HepG2 (cell line): ENCODE measurements at regions not wholly inside any gene's neighbourhood (a gene's known extent, or its start where the extent isn't known, plus 50 kb on each side); places are given as distances from the start of the nearest gene placed in this dataset.

Experiments used
- ATAC-seq: fragments of 200-7000 bp; cut with Tn5 transposase; 3 replicates; pipeline ENCODE4 v1.9.1; 2020; ENCODE audit warnings: mild to moderate bottlenecking, moderate library complexity
- BruUV-seq: library from RNA; stranded (reverse); fragments of 400-500 nt; replicated peaks from 2 replicates; lab custom pipeline; 2021; lab: Mats Ljungman, UMichigan
- CTCF ChIA-PET: fragments of 300-600 bp; formaldehyde crosslinking; extraction: SDS; loops from one replicate; lab custom pipeline; 2021; ENCODE audit warnings: low total read pairs, inconsistent platforms, low intra/inter-chr PET ratio; lab: Yijun Ruan, JAX
- POLR2A ChIA-PET: fragments of 350-600 bp; sonication (Branson Sonifier 250); formaldehyde crosslinking; loops from one replicate; lab custom pipeline; 2020; ENCODE audit warnings: antibody characterized with exemption, inconsistent platforms; lab: Yijun Ruan, JAX
- DNase-seq: peaks from one replicate; pipeline ENCODE4 v3.0.0-alpha.2; 2015; ENCODE audit warnings: low spot score
- FAIRE-seq: peaks from 3 replicates; lab custom pipeline; 2011; peaks lifted over from hg19 to GRCh38; lab: Jason Lieb, UNC
- H2AFZ ChIP-seq: one replicate; pipeline ENCODE4 v1.6.1; 2011; ENCODE audit warnings: low read length, inconsistent platforms
- H3K27ac ChIP-seq: fragments of 300-600 bp; 3 replicates; pipeline ENCODE4 v1.8.0; 2011; ENCODE audit warnings: mixed run types, mild to moderate bottlenecking, mixed read lengths, low read length, inconsistent platforms; ENCODE audit not compliant: insufficient read depth; ENCODE audit errors: extremely low read length
- H3K27me3 ChIP-seq, 2 experiments: fragments of 200-600 bp in 1 of 2; 2 replicates in 1 of 2; 3 replicates in 1 of 2; pipeline versions ENCODE4 v1.6.0 to v1.8.0; 2011; ENCODE audit warnings: low read length in 2 of 2, mild to moderate bottlenecking in 2 of 2, moderate library complexity in 2 of 2, inconsistent platforms in 1 of 2; ENCODE audit not compliant: insufficient read depth in 2 of 2, control insufficient read depth in 1 of 2
- H3K36me3 ChIP-seq, 2 experiments: fragments of 200-600 bp in 1 of 2; replicated peaks in 1 of 2; 2 replicates in 1 of 2; 3 replicates in 1 of 2; pipeline versions ENCODE4 v1.5.1 to v1.8.0; 2011; ENCODE audit warnings: low read length in 2 of 2, inconsistent platforms in 1 of 2; ENCODE audit not compliant: insufficient read depth in 2 of 2, control insufficient read depth in 1 of 2
- H3K4me1 ChIP-seq: 2 replicates; pipeline ENCODE4 v1.5.1; 2012; ENCODE audit warnings: low read length, inconsistent platforms; ENCODE audit not compliant: insufficient read depth
- H3K4me2 ChIP-seq: 2 replicates; pipeline ENCODE4 v1.6.0; 2011; ENCODE audit warnings: low read depth, low read length, inconsistent platforms
- H3K4me3 ChIP-seq, 3 experiments: fragments of 200-600 bp in 1 of 3; sonication (generic), shearing (Covaris generic) in 1 of 3; replicated peaks in 1 of 3; 2 replicates each; pipeline ENCODE4 v1.5.1; 2011 to 2016; ENCODE audit warnings: low read length in 3 of 3, inconsistent platforms in 2 of 3, low read depth in 2 of 3, mild to moderate bottlenecking in 2 of 3, control low read depth in 1 of 3, mixed read lengths in 1 of 3; ENCODE audit not compliant: insufficient read depth in 1 of 3
- H3K79me2 ChIP-seq: one replicate; pipeline ENCODE4 v1.6.1; 2011; ENCODE audit warnings: low read length, inconsistent platforms; ENCODE audit not compliant: insufficient read depth
- H3K9ac ChIP-seq: 2 replicates; pipeline ENCODE4 v1.6.0; 2011; ENCODE audit warnings: mild to moderate bottlenecking, low read depth, low read length, inconsistent platforms; ENCODE audit not compliant: insufficient read depth
- H3K9me3 ChIP-seq: 2 replicates; pipeline ENCODE4 v1.5.1; 2012; ENCODE audit warnings: mild to moderate bottlenecking, low read length
- H4K20me1 ChIP-seq: 2 replicates; pipeline ENCODE4 v1.6.0; 2011; ENCODE audit warnings: inconsistent platforms, mild to moderate bottlenecking, low read length, moderate library complexity; ENCODE audit not compliant: insufficient read depth
- AHR ChIP-seq: IDR thresholded peaks from 2 replicates; pipeline ENCODE4 v1.6.1; 2018; ENCODE audit warnings: missing genetic modification reagents, missing compliant biosample characterization
- E2F1 ChIP-seq: sonication (generic); formaldehyde crosslinking; IDR thresholded peaks from 2 replicates; pipeline ENCODE4 v1.5.0; 2020; ENCODE audit warnings: missing genetic modification reagents
- FOXA1 ChIP-seq, 2 experiments: fragments of 450-650 bp in 1 of 2; sonication (generic) in 1 of 2; formaldehyde crosslinking in 1 of 2; IDR thresholded peaks; 2 replicates each; pipeline versions ENCODE4 v1.4.0 to v1.6.1; 2016 to 2020; ENCODE audit warnings: missing genetic modification reagents in 1 of 2
- ISX ChIP-seq: sonication (generic); formaldehyde crosslinking; conservative IDR thresholded peaks from 2 replicates; pipeline ENCODE4 v1.5.0; 2020; ENCODE audit warnings: missing genetic modification reagents
- MAFK ChIP-seq, 2 experiments: IDR thresholded peaks in 1 of 2; conservative IDR thresholded peaks in 1 of 2; 2 replicates each; pipeline ENCODE4 v1.6.1; 2011; ENCODE audit warnings: improper control_type of control experiment in 2 of 2, low read length in 2 of 2
- MAZ ChIP-seq, 2 experiments: sonication (generic) in 1 of 2; formaldehyde crosslinking in 1 of 2; IDR thresholded peaks; 2 replicates each; pipeline versions ENCODE4 v1.5.0 to v1.6.1; 2012 to 2020; ENCODE audit warnings: low read depth in 2 of 2, mild to moderate bottlenecking in 2 of 2, borderline replicate concordance in 1 of 2, improper control_type of control experiment in 1 of 2, low read length in 1 of 2, missing genetic modification reagents in 1 of 2, moderate library complexity in 1 of 2
- PAWR ChIP-seq: sonication (generic); formaldehyde crosslinking; IDR thresholded peaks from 2 replicates; pipeline ENCODE4 v1.4.0; 2020; ENCODE audit warnings: missing genetic modification reagents, mild to moderate bottlenecking, borderline replicate concordance
- PBX2 ChIP-seq: IDR thresholded peaks from 2 replicates; pipeline ENCODE4 v1.6.1; 2016; ENCODE audit warnings: control low read depth
- RBM22 ChIP-seq: fragments of 200-400 bp; formaldehyde crosslinking; optimal IDR thresholded peaks from 2 replicates; pipeline ENCODE3; 2017; ENCODE audit warnings: mild to moderate bottlenecking, low read length, moderate library complexity
- RFX5 ChIP-seq: IDR thresholded peaks from 2 replicates; pipeline ENCODE4 v1.6.1; 2011; ENCODE audit warnings: low read depth, low read length, improper control_type of control experiment
- ZNF256 ChIP-seq: sonication (generic); formaldehyde crosslinking; conservative IDR thresholded peaks from 2 replicates; pipeline ENCODE4 v1.4.0; 2020; ENCODE audit warnings: missing genetic modification reagents
- ZNF263 ChIP-seq: sonication (generic); formaldehyde crosslinking; IDR thresholded peaks from 2 replicates; pipeline ENCODE4 v1.4.0; 2020; ENCODE audit warnings: missing genetic modification reagents
- ZNF616 ChIP-seq: sonication (generic); formaldehyde crosslinking; IDR thresholded peaks from 2 replicates; pipeline ENCODE4 v1.5.0; 2020; ENCODE audit warnings: low read depth, mild to moderate bottlenecking, missing genetic modification reagents
- ZNF678 ChIP-seq: sonication (generic); formaldehyde crosslinking; IDR thresholded peaks from 2 replicates; pipeline ENCODE4 v1.4.0; 2020; ENCODE audit warnings: mild to moderate bottlenecking, missing genetic modification reagents
- ZNF770 ChIP-seq: sonication (generic); formaldehyde crosslinking; IDR thresholded peaks from 2 replicates; pipeline ENCODE4 v1.5.0; 2020; ENCODE audit warnings: mild to moderate bottlenecking, missing genetic modification reagents
- WGBS: methylation state at CpG from one replicate; pipeline ENCODE4 v1.1.6; 2017; ENCODE audit warnings: low lambda C conversion rate; 5-methylcytosine and 5-hydroxymethylcytosine counted together
- in situ Hi-C: cut with HindIII; loops from 2 replicates; pipeline ENCODE4 v1.10.0; 2017; ENCODE audit warnings: low pct_unique_long_range_greater_than_20kb; ENCODE audit not compliant: extremely low pct_ligation_motif_present
- intact Hi-C: fragments of 100-400 bp; cut with micrococcal nuclease; formaldehyde crosslinking; loops from one replicate; pipeline ENCODE4 v1.10.0; 2022; ENCODE audit not compliant: unreplicated experiment

GRCh38 chr5:67880511-67880805 lies 335.1 kb upstream of the PIK3R1 start (continued):
- TF ChIP-seq PAWR (no peak), MAZ (IDR thresholded peaks at IDR 0.05; ENCODE audit: borderline replicate concordance, low read depth, low read length) (no peak), MAZ (CRISPR knock-in tag; IDR thresholded peaks at IDR 0.05; ENCODE audit: low read depth) (no peak)

- ATAC-seq = no peak
- Histone ChIP-seq H3K27me3 (peaks cover 0 to 4% of the 10 kb centered on the region in 2 experiments; a peak in 1 of 5 replicates), H3K36me3 (no peaks in the 10 kb centered on the region), H2AFZ (no peak overlapping the region), H3K79me2 (no peaks in the 10 kb centered on the region), H3K9ac (no peak overlapping the region), H3K27ac (no peak overlapping the region), H3K4me3 (no peak overlapping the region), H3K4me2 (no peak overlapping the region), H3K4me1 (0 out of 2 replicates have a peak, but pooled peaks cover 11% of the 10 kb centered on the region), H3K9me3 (no peaks in the 10 kb centered on the region), H4K20me1 (no peaks in the 10 kb centered on the region)
- no peak for FAIRE-seq
- 26% methylated on average over 4 of the region's 4 CpGs for WGBS
- CTCF ChIA-PET = no interaction called here
- BruUV-seq = no TSS peak
- peak; percentile 3 for DNase-seq
- POLR2A ChIA-PET = no interaction called here
- intact Hi-C loops = no loop called here
- in situ Hi-C loops = no loop called here
- TF ChIP-seq FOXA1 (IDR thresholded peaks at IDR 0.05) (no peak), FOXA1 (CRISPR knock-in tag; IDR thresholded peaks at IDR 0.05) (no peak), ZNF770 (no peak), RFX5 (no peak), ZNF678 (CRISPR knock-in tag) (no peak), ZNF616 (CRISPR knock-in tag) (no peak), E2F1 (CRISPR knock-in tag) (no peak), ISX (CRISPR knock-in tag) (no peak), PBX2 (CRISPR knock-in tag) (no peak), ZNF263 (no peak), MAFK (conservative IDR thresholded peaks at IDR 0.05 in 1 of 2, IDR thresholded peaks at IDR 0.05 in 1 of 2; ENCODE audit: low read length in 2 of 2) (no peak), AHR (no peak), RBM22 (no peak), ZNF256 (CRISPR knock-in tag) (no peak)
Observed at GRCh38 chr5:67879620-67880510, 335.7 kb upstream of the PIK3R1 start.
